Choroid plexus epithelial cell (primary cell): ENCODE measurements at regions not wholly inside any gene's neighbourhood (a gene's known extent, or its start where the extent isn't known, plus 50 kb on each side); places are given as distances from the start of the nearest gene placed in this dataset.

Experiments used
- DNase-seq: peaks from one replicate; pipeline ENCODE4 v3.0.0-alpha.2; 2010; ENCODE audit warnings: low read depth
- H3K4me3 ChIP-seq: 2 replicates; pipeline ENCODE4 v1.5.1; 2011; ENCODE audit warnings: low read depth, mild to moderate bottlenecking, control low read depth, low read length, moderate library complexity
- CTCF ChIP-seq: conservative IDR thresholded peaks from 2 replicates; pipeline ENCODE4 v1.5.1; 2011; ENCODE audit warnings: low read depth, mild to moderate bottlenecking, control low read depth, inconsistent platforms, low read length, moderate library complexity

- no peak for DNase-seq
- no peak for TF ChIP-seq CTCF
- H3K4me3 ChIP-seq = no peak overlapping the region
Measured at GRCh38 chr1:56187405-56187804, 392.0 kb downstream of the PLPP3 start.

- H3K4me3 ChIP-seq = no peak overlapping the region
- no peak for TF ChIP-seq CTCF
- DNase-seq = no peak
Measured at GRCh38 chr1:56185493-56185892, 393.9 kb downstream of the PLPP3 start.

DNA sequence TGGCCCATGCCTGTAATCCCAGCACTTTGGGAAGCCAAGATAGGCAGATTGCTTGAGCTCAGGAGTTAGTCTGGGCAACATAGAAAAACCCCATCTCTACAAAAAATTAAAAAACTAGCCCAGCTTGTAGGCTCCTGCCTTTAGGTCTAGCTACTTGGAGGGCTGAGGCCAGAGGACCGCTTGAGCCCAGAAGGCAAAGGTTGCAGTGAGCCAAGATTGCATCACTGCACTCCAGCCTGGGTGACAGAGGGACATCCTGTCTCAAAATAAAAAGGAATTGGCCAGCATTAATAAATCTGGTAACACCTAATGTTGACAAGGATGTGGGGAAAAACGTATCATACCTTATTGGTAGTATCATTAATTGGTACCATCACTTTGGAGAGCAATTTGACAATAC lies 396.2 kb downstream of the PLPP3 start:
- TF ChIP-seq CTCF = no peak
- no peak overlapping the region for H3K4me3 ChIP-seq

DNA sequence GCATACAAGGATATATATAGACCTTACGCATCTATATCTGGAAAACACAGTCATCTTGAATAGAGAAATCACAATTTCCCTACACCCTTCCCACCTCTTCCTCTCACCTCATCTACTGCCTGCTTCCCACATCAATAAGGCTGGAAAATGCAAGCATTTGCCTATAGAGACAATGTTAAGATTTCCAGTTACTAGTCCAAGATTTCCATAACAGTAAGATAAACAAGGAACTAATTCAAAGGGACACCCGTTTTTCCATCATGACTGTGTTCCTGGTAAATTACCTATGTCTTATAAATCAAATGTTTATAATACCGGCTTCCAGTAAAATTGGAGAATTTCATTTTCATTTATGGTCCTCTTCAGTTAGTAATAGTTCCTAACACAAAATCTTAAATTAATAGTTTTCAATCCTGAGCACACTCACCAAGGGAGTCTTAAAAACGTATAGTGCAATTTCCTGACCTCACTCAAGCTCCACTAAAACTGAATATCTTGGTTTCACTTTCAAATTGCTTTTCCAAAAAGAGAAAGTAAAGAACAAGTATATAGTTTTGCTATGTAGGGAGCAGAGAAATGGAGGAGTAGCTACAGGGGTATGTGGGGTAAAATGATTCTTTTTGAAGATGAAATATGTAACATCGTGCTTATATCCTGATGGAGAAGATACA lies 398.7 kb downstream of the PLPP3 start:
- DNase-seq = peak; percentile 36
- H3K4me3 ChIP-seq = no peak overlapping the region
- no peak for TF ChIP-seq CTCF

More for the DNA sequence above, 396.2 kb downstream of the PLPP3 start:
- DNase-seq = no peak

GRCh38 chr1:56179543-56179942 lies 399.8 kb downstream of the PLPP3 start:
- TF ChIP-seq CTCF = no peak
- DNase-seq = no peak
- H3K4me3 ChIP-seq = no peak overlapping the region

DNA sequence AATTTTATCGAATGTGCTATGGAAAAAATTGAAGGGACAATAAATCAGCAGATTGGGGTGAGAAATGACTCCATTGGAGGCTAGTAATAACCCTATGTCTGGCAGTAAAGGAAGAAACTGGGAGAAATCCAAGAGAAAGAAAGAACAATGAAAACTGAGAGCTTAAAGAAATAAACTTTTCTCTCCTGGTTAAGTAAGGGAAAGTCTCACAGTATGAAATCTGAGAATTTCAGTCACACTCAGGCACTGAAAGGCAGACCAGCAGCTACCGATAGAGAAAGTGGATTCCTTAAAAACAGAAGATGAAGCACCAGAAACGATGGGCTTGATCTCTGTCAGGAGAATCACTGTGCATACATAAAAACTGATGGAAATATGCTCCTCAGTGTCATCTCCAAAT lies 404.2 kb downstream of the PLPP3 start:
- no peak overlapping the region for H3K4me3 ChIP-seq
- DNase-seq = no peak
- TF ChIP-seq CTCF = no peak

DNA sequence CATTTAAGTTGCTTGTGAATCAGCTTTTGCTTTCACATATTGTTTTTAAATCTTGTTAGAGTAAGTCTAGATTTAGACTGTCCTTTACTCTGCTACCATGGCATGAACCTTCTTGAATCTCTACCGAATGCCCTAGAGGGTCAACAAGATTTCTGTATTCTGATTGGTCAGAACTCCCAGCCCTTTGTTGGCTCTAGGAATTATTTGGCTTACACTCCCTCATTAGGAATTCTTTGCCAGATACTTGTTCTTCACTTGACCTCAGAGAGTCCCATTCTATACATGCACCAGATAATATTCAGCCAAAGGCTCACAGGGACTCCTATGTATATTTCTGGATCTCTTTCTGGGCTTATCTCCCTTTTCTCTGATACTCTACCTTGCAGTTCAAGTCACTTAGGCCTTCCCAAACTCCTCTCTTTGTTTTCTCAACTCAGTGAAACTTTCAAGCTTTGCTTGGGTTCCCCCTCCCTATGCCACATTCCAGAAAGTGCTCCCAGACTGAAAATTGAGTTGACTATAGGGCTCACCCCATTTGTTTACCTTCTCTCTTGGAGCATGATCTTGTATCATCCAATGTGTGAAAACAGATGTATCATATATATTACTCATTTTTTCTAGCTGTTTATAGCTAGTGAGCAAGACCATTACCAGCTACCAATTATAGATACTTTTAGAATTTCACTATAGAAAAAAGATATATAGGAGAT lies 405.0 kb downstream of the PLPP3 start:
- DNase-seq = no peak
- H3K4me3 ChIP-seq = no peak overlapping the region
- TF ChIP-seq CTCF = no peak
